ENCODE measurements at regions not wholly inside any gene's neighbourhood (a gene's known extent, or its start where the extent isn't known, plus 50 kb on each side); places are given as distances from the start of the nearest gene placed in this dataset.

DNA sequence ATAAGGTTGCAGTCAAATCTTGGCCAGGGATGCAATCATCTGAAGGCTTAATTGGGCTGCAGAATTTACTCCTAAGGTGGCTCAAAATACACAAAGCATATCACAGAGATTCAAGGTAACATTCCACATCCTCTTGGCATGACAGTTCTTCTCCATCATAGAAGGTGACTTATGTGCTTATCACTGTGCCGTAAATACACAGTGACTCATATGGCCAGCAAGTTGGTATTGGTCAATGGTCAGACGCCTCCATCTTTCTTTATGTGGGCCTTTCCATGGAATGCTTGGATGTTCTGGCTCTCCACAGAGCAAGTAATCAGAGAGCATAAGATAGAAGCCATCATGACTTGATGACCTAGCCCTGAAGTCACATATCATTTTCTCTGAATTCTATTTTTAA lies 168.8 kb upstream of the ST8SIA2 start:
- DNase-seq, result no peak

DNA sequence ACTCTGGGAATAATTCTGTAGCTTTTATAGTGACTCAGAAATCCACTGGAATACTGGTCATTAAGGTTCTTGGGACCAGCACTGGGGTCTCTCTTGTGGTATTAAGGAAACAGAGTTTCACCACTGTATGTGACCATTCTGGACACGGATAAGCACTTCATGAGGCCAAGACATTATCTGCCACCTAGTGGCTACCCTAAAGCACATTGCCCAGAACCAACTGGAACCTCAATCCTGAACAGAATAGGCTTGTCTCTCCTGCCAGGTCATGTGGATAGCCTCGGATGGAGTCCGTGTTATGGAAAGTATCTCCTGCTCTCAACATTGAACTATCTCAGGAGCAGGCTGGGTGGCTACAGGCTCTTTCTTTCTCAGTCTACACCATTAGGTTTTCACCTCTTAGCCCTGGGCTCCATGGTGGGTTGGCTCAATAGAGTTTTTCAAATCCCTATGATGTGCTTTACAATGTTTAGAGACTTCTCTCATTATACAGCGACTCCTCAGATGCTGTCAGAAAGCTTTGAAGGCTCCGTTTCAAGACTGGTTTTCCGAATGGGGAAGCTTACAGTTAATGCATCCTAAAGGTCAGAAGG lies 167.6 kb upstream of the ST8SIA2 start:
- DNase-seq, result no peak

DNA sequence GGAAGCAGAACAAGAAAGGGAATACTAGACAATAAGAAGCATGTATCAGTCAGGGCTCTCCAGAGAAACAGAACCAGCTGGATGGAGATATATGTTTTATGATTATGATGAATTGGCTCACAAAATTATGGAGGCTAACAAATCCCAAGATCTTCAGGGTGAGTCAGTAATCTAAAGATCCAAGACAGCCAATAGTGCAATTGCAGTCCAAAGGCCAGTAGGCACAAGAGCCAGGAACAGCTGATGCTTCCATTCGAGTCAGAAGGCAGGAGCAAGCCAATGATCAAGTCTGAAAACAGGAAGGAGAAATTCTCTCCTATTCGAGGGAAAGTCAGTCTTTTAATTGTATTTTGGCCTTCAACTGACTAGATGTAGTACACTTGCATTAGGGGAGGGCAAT lies 164.9 kb upstream of the ST8SIA2 start:
- DNase-seq, result no peak

DNA sequence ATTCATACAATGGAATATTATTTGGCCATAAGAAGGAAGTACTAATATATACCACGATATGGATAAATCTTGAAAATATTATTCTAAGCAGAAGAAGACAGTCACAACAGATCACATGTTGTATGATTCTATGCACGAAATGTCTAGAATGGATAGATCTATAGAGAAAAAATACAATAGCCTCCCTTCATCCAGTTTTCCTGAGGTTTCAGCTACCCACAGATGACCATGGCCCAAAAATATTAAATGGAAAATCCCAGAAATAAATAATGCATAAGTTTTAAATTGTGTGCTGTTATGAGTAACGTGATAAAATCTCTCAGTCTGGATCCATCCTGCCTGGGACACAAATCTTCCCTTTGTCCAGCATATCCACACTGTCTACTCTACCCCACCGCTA lies 162.2 kb upstream of the ST8SIA2 start:
- no peak for DNase-seq

DNA sequence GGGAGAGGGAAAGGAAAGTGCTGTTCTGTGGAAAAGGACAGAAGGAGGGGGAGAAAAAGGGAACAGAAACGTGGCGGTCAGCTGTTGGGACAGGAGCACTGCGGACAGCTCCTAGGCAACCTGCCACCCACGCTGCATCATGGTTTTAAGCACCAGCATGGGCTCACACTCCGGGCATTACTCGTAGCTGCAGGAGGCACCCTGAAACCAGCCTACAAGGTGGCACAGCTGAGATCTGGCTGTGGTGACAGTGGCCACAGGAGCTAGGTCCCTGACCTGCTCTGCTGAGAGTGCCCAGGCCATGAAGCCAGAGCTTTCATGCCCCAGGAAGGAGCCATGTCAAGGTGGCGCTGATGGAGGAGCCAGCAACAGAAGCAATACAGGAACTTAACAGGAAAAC lies 161.4 kb upstream of the ST8SIA2 start:
- no peak for DNase-seq

DNA sequence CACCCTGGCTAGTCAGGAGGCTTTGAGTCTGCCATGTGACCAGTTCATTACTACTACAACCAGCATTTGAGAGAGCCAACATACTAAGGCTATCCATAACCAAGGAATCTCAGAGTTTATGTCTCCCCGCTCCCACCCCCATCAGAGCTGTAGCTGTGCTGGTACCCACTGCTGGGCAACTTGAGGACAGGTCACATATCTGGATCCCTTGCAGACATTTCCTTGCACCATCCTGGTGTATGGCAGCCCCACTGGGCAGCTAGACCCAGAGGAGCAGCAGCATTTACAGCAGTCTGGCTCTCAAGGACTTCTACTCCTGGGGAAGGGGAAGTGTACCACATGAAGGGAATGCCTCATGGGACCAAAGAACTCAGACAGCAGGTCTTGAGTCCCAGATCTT lies 160.8 kb upstream of the ST8SIA2 start:
- DNase-seq, result no peak

DNA sequence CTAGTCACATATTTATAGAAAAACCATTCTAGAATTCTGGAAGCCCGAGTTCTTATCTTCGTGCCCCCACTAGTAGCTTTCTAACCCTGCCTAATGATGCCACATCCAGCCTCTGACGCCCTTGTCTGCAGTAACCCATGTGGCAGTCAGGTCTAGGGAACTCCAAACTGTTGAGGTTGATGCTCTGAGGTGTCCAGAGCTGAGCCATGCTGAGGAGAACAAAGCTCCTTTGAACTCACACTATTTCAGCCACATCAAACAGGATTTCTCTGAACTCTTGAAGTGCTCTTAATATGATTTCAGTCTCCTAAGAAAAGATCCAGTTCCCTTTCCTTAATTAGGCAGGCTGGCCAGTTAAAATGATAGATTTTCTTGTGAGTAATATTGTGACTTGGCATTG lies 150.5 kb upstream of the ST8SIA2 start:
- DNase-seq, result no peak

DNA sequence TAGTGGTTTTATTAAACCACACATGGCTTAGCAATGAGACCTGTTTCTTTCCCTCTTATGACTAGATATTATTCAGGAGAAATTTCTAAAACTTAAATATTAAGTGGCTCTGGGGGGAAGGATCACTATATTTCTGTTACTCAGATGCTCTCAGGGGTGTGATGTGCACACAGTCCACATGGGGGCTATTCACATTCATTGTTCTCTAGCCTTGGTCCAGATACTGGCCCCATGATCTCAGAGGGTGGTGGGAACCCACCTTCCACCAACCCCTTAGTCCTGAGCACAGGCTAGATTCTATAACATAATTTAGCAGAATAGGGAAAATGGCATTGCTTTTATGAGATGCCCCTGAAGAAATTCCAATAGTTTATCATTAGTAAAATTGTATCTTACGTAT lies 149.0 kb upstream of the ST8SIA2 start:
- no peak for DNase-seq

DNA sequence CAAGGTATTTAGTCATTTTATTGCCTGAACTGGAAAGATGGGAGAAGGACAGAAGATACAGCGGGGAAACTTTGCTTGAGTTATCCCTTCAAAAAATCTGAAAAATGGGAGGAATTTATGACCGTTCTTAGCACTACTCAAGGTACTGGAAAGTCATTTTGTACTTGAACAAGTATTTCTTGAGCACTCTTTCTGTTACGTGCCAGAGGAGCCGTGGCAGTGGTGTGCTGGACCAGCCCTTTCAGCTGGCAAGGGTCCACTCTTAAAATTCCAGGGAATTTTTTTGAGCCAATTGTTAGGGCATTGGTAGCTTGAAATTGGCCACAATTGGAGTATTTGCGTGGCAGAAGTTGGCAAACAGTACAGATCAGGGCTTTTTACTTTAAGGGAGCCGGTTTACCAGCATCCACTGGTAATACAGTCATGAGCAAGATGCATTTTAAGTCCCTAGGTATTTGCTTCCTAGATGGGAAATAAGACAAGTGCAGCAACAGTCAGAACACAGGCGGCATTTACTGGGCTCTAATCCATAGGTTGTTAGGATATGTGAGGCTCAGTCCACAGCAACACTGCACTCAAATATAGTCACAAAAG lies 145.9 kb upstream of the ST8SIA2 start:
- DNase-seq, result no peak

DNA sequence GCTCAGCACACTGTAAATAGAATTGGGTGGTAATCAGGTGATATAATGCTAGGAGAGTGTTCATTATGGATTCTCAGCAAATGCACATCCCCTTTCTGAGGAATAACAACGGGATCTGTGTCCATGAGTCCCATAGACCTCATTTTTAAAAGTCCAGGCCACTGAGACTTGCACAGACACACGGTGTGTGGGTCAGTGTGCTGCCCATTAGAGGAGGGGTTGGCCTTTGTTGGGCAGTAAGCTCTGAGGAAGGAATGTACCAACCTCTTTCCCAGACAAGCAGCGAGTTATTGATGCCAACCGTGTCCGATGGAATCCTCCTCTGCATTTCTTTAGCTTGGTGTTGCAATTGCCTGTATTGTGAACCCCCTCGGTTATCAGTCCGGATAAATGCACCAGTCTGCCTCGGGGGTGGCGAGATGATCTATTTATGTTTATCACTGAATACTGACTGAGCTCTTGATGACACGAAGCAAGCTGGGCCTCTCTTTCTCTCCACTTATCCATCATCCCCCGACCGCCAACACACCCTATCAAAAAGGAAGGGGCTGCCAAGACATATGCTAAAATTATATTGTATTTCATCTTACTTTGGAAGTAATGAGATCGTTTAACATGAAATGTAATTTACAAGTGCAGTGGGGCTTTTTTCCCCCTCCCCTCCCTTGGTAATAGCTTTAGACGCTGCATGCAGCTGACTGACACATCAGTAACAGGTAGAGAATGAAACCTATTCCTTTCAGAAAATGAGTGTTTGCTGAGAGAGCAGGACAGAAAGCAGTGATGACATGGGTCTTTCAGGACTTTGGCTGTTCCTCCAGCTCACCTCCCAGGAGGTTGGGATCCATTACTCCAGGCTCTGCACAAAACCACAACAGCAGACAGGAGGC lies 126.6 kb upstream of the ST8SIA2 start:
- DNase-seq, result no peak

DNA sequence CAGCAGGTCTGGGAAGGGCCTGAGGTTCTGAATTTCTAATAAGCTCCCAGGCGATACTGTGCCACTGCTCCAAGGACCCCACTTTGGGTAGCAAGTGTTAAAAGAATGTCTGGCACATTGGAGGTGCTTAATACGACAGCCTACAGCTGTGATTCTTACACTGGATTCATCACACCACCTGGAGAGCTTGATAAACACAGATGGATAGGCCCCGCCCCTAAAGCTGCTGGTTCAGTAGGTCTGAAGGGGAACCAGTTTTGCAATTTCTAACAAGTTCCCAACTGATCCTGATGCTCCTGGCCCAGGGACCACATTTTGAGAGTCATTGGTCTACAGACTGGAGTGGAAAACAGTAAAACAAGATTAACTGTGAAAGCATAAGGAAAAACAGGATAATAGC lies 124.8 kb upstream of the ST8SIA2 start:
- DNase-seq, result no peak

DNA sequence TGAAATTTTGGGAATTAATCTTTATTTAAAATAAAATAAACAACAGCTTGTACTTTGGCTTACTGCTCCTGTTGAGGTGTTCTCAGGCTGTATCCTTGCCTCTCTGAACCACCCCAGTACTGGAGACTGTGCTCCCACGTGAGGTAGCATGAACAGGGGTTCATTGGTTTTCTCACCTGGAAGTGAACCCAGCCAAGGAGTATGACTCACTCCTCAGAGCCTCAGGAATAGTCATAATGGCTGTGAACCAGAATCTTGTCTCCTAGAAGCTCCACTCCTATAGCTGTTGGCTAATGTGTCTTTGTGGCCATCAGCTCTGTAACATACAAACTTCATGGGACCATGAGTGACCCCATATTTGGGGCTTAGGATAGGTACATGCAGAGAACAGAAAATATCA lies 122.5 kb upstream of the ST8SIA2 start:
- no peak for DNase-seq

DNA sequence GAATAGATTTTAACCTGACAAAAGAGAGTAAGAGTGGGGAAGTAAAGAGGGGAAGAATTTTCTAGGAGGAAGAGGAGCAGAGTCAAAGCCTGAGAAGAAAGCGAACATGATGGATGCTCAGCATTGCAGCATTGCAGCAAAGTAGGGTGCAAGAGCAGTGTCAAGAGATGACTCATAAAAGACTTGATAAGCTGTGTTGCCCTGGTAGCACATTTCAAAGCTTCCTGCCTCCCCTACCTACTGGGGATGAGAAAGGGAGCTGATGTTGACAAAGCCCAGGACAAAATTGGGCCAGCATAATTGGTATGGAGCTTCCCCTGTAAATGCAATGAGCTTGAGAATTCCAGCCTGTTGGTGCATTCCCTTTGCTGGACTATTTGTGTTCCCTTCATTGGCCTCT lies 121.6 kb upstream of the ST8SIA2 start:
- no peak for DNase-seq

DNA sequence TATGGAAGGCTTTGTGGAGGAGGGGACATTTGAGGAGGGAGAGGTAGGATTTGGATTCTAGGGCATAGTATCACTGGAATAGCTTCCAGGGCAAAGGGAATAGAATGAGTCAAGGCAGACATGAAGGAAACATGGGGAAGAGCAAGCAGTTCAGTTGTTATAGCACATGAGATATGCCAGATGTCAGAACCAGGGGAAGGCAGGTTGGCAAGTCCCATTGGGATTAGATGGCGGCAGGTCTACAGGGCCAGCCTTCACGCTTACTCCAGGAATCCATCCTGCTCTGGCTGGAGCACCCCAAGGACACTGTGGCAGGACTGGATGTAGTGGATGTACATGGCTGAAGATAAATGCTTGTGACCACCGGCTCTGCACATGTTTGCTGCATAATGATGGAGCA lies 120.4 kb upstream of the ST8SIA2 start:
- DNase-seq, result no peak

DNA sequence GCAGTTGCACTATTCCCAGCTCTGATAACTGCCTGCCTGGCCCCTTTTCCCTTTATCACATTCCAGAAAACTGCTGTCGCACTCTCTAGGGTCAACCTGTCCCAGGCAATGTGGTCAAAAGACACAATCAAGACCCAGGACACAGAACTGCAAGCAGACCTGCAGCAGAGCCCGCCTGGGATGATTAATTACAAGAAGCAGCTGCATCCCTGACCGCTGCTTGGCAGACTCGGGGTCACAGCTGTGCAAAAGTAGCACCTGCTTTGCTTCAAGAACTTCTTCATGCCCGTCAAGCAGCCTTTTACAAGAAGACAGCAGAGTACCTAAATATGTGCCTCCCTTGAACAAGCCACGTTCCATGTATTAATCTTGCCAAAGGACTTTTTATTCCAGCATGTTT lies 120.0 kb upstream of the ST8SIA2 start:
- DNase-seq, result no peak

DNA sequence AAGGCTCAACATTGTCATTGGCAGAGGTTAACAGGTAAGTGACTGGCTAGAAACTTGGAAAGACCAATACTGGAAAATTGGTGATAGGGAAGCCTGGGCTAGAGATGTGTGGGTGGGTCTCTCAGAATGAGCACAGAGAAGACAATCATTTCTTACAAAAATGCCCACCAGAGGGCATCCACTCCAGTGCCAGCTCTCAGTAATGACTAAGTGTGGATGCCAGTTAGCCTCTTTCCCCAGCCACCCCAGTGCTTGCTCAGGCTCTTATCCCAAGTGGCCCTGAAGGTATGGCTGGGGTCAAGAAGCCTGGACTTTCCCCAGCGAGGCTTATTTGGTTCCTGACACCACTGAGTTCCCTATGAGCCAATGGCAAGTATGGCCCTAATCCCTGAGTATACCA lies 115.9 kb upstream of the ST8SIA2 start:
- peak; percentile 3 for DNase-seq

DNA sequence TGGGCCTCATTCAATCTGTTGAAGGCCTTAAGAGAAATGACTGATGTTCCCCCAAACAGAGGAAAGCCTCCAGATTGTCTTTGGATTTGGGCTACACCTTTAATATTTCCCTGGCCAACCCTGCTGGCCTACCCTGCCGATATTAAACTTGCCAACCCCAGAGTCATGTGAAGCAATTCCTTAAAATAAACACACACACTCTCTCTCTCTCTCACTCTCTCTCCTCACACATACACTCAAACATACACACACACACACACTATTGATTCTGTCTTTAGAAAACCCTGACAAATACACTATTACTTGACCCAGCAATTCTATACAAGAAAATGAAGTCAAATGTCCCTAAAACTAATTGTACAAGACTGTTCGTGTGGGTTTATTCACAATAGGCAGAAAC lies 109.9 kb upstream of the ST8SIA2 start:
- no peak for DNase-seq

DNA sequence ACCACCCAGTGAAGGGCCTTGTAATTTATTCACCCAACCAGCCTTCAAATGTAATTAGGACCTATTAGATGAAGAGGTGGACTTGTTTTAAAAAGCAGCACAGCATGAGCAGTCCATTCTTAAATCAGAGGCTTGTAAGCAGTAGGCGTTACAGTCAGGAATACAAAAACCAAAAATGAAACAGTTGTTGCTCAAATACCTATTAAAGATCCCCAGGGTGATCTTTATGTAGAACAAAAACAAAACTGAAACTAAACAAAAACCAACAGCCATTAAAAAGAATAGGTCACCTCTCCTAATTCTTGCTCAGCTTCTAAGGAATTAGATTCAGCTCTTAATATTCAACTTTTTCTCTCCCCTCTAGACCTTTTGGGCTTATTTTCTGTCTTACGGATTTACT lies 104.9 kb upstream of the ST8SIA2 start:
- DNase-seq, result no peak

DNA sequence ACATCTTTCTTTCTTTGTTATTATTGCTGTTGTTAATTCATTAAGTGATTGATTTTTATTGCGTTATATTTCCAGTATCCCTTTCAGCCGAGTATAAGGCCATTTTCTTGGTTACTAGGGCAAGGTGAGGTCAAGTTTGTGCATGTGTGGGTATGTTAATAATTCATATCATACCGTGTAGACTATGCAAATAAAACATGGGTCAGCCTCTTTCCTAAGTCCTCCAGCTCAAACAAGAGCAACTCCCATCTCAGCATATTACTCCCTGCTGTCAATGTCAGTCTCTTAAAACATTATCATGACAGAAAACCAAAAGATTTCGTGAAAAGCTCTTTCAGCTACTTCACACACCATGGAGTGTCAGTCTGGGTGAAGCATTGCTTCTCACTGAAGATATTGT lies 103.9 kb upstream of the ST8SIA2 start:
- no peak for DNase-seq

DNA sequence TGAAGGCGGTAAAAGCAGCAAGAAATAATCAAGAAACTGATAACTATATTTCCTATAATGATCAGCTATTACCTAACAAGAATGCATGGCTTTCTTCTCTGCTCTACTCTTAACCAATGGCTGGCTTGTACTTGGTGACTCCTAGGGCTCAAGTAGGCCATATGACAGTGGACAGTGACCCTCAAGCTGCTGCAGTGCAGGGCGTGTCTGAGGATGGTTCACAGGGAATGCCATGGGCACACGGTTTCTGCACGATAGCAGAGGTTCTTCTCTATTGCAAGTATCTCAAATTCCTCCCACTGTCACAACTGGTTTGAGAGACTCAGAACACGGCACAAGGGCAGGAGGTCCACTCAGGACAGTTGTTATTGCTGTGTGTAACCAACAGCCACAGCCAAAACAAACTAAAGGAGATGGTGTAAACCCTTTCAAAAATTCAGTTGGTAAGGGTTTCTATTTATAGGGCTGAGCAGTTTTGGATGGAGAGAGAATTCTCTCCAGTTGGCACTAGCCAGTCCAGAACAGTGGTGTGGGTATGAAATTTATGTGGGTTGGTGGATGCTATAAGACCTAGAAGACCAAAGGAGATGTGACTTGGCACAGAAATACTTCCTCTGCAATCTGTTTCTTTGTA lies 103.2 kb upstream of the ST8SIA2 start:
- DNase-seq, result no peak

DNA sequence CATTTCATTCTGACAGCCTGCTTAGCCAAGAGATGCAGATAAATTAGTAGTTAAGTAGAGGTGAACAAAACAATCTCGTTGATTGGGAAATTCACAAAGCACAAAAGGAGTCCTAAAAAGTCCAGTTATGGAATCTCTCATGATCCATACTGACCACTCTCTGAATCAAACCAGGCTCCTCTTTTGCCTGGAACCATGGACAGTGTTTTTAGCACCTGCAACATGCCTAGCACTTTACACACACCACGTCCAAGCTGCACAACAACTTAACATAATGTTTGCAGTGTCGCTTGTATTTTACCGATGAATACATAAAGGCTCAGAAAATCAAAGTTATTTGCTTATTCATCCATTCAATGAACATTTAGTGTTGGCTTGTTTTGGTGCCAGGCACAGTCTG lies 101.8 kb upstream of the ST8SIA2 start:
- no peak for DNase-seq

DNA sequence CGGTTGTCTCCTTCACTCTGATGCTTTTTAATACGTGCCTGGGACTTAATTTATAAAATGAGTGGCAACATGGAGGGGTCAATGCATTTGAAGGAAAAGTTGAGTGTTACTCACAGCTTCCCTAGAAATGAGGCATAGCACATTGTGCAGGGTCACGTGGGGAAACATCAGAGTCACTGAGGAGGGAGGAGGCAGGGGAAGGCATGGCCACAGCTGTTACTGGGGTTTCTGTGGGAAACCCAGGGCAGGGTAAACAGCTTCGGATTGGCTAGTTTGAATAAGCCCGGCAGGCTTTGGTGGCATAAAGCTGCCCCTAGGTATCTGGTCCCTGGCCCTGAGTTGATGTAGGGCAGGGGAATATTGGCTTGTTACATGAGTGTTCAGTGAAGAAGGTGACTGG lies 98.9 kb upstream of the ST8SIA2 start:
- no peak for DNase-seq

DNA sequence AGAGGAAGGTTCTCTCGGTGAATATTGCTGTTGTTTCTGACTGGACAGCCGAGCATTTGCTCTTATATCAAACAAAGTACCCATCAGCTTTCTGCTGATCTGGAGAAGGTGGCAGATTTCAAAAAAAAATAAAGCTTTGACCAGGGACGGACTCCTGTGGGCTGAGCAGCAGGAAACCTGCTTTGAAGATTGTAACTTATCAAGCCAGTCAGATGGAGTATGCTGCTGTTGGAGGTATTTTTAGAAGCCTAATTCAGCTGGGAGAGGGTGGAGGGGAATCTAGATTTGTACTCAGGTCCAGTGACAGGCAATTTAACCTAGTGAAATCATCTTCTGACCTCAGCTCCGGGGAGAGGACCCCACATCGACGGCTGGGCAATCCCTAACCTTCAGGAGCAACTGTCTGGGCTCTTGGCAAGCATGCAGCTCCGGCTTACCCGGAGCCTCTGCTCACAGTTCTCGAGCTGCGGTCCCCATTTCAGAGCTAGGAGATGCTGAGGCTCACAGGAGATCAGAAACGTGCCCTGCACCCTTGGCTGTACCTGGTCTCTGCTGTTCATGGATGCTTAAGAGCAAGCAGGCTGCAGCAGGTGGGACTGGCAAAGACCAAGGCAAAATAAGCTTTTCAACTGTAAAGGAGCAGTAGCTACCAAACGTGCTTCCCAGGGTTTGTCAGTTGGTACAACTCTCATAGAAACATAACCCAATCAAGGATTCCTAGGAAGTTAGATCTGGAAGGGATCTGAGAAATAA lies 89.3 kb upstream of the ST8SIA2 start:
- no peak for DNase-seq

Measured in CD4-positive, alpha-beta T cell treated with Interleukin-17A for 4 hours (primary cell).